Activated T-cell treated with anti-CD3 and anti-CD28 coated beads, Interleukin-2, amount 50 U/mL, for 72 hours (primary cell): ENCODE measurements at regions not wholly inside any gene's neighbourhood (a gene's known extent, or its start where the extent isn't known, plus 50 kb on each side); places are given as distances from the start of the nearest gene placed in this dataset.
A peak's percentile ranks its signal among the peaks of the same experiment; 100 is the strongest.
"Not testable (repeated sequence)": the region's sequence is repeated elsewhere in the genome, so short reads cannot be mapped to it uniquely, and the experiment has no call there.

Experiments
- ATAC-seq, 2 donors: fragments of 150-1000 bp; cut with Tn5 transposase; replicated peaks in 1 of 2; 2 replicates each; pipeline ENCODE4 v1.10.0; 2021; ENCODE audit warnings: moderate library complexity in 2 of 2, mild to moderate bottlenecking in 1 of 2
- DNase-seq, 2 donors: peaks; one replicate each; pipeline ENCODE4 v3.0.0; 2021 to 2022; ENCODE audit warnings: mixed read lengths in 1 of 2
- H3K27ac Mint-ChIP-seq: one replicate; pipeline ENCODE4 v1.8.0; 2022; ENCODE audit warnings: mild to moderate bottlenecking, moderate library complexity, mixed read lengths
- H3K27me3 Mint-ChIP-seq: one replicate; pipeline ENCODE4 v1.8.0; 2022; ENCODE audit warnings: low read depth, mixed read lengths
- H3K36me3 Mint-ChIP-seq, 2 donors: one replicate each; pipeline ENCODE4 v1.8.0; 2022; ENCODE audit warnings: mixed read lengths in 2 of 2, mild to moderate bottlenecking in 1 of 2; ENCODE audit not compliant: insufficient read depth in 2 of 2
- H3K4me1 Mint-ChIP-seq: one replicate; pipeline ENCODE4 v1.8.0; 2022; ENCODE audit warnings: low read depth, mixed read lengths
- H3K4me3 Mint-ChIP-seq, 2 donors: one replicate each; pipeline ENCODE4 v1.8.0; 2022; ENCODE audit warnings: mild to moderate bottlenecking in 2 of 2, mixed read lengths in 2 of 2, moderate library complexity in 2 of 2
- H3K9me3 Mint-ChIP-seq, 2 donors: one replicate each; pipeline ENCODE4 v1.8.0; 2022; ENCODE audit warnings: mixed read lengths in 2 of 2

GRCh38 chr21:6040095-6040494 is 4481.3 kb upstream of the TPTE start:
- H3K4me3 Mint-ChIP-seq, H3K9me3 Mint-ChIP-seq, H3K27ac Mint-ChIP-seq, H3K36me3 Mint-ChIP-seq, DNase-seq, ATAC-seq, H3K27me3 Mint-ChIP-seq, H3K4me1 Mint-ChIP-seq: not testable (repeated sequence)

- DNase-seq, H3K9me3 Mint-ChIP-seq, H3K27me3 Mint-ChIP-seq, H3K4me1 Mint-ChIP-seq, H3K36me3 Mint-ChIP-seq, H3K4me3 Mint-ChIP-seq, H3K27ac Mint-ChIP-seq: not testable (repeated sequence)
- ATAC-seq = peak; percentile 97
These were observed 4477.7 kb upstream of the TPTE start for GRCh38 chr21:6043430-6044275.

GRCh38 chr21:6044695-6045094 is 4476.7 kb upstream of the TPTE start:
- not testable (repeated sequence) for H3K4me3 Mint-ChIP-seq, H3K9me3 Mint-ChIP-seq, H3K27ac Mint-ChIP-seq, H3K4me1 Mint-ChIP-seq, H3K27me3 Mint-ChIP-seq, H3K36me3 Mint-ChIP-seq, DNase-seq
- peak in 1 of 2 donors; percentile 54 for ATAC-seq

GRCh38 chr21:6049930-6050329 is 4471.5 kb upstream of the TPTE start:
- H3K4me3 Mint-ChIP-seq, ATAC-seq, DNase-seq, H3K27me3 Mint-ChIP-seq, H3K27ac Mint-ChIP-seq, H3K36me3 Mint-ChIP-seq, H3K4me1 Mint-ChIP-seq, H3K9me3 Mint-ChIP-seq: not testable (repeated sequence)

- not testable (repeated sequence) for H3K27ac Mint-ChIP-seq, H3K36me3 Mint-ChIP-seq, DNase-seq, H3K9me3 Mint-ChIP-seq, H3K4me1 Mint-ChIP-seq, H3K4me3 Mint-ChIP-seq, ATAC-seq, H3K27me3 Mint-ChIP-seq
These were observed 4469.3 kb upstream of the TPTE start for GRCh38 chr21:6052109-6052508.

GRCh38 chr21:6053145-6053544 is 4468.2 kb upstream of the TPTE start:
- not testable (repeated sequence) for H3K9me3 Mint-ChIP-seq, H3K27me3 Mint-ChIP-seq, H3K4me3 Mint-ChIP-seq, DNase-seq, H3K4me1 Mint-ChIP-seq, ATAC-seq, H3K36me3 Mint-ChIP-seq, H3K27ac Mint-ChIP-seq

GRCh38 chr21:6058997-6059396 is 4462.4 kb upstream of the TPTE start:
- H3K27me3 Mint-ChIP-seq = not testable (repeated sequence)

GRCh38 chr21:6060054-6060681 is 4461.2 kb upstream of the TPTE start:
- H3K4me1 Mint-ChIP-seq, H3K27me3 Mint-ChIP-seq, H3K4me3 Mint-ChIP-seq, H3K9me3 Mint-ChIP-seq, H3K36me3 Mint-ChIP-seq, H3K27ac Mint-ChIP-seq, DNase-seq, ATAC-seq: not testable (repeated sequence)

More at GRCh38 chr21:6058997-6059396, 4462.4 kb upstream of the TPTE start:
- not testable (repeated sequence) for H3K4me1 Mint-ChIP-seq, ATAC-seq, H3K36me3 Mint-ChIP-seq, H3K27ac Mint-ChIP-seq, H3K4me3 Mint-ChIP-seq, DNase-seq, H3K9me3 Mint-ChIP-seq

GRCh38 chr21:6066320-6066985 is 4454.9 kb upstream of the TPTE start:
- H3K4me3 Mint-ChIP-seq, H3K27me3 Mint-ChIP-seq, H3K4me1 Mint-ChIP-seq, H3K36me3 Mint-ChIP-seq, H3K9me3 Mint-ChIP-seq, DNase-seq, H3K27ac Mint-ChIP-seq, ATAC-seq: not testable (repeated sequence)

- ATAC-seq, H3K27ac Mint-ChIP-seq, H3K4me1 Mint-ChIP-seq, H3K36me3 Mint-ChIP-seq, H3K27me3 Mint-ChIP-seq, DNase-seq, H3K9me3 Mint-ChIP-seq, H3K4me3 Mint-ChIP-seq: not testable (repeated sequence)
These were observed 4453.1 kb upstream of the TPTE start for GRCh38 chr21:6068098-6068831.

GRCh38 chr21:6070213-6070612 is 4451.2 kb upstream of the TPTE start:
- H3K36me3 Mint-ChIP-seq, ATAC-seq, H3K4me1 Mint-ChIP-seq, H3K27me3 Mint-ChIP-seq, DNase-seq, H3K4me3 Mint-ChIP-seq, H3K9me3 Mint-ChIP-seq: not testable (repeated sequence)
- peak overlapping the region; percentile 52 for H3K27ac Mint-ChIP-seq

- H3K36me3 Mint-ChIP-seq, ATAC-seq, H3K4me3 Mint-ChIP-seq, DNase-seq, H3K27ac Mint-ChIP-seq, H3K27me3 Mint-ChIP-seq, H3K9me3 Mint-ChIP-seq, H3K4me1 Mint-ChIP-seq: not testable (repeated sequence)
These were observed 4448.7 kb upstream of the TPTE start for GRCh38 chr21:6072691-6073090.
